Neural cell (in vitro differentiated cells): ENCODE measurements at regions not wholly inside any gene's neighbourhood (a gene's known extent, or its start where the extent isn't known, plus 50 kb on each side); places are given as distances from the start of the nearest gene placed in this dataset.

ENCODE experiments used
- H2AFZ ChIP-seq: fragments of 200-600, 300-800 bp; sonication (generic), shearing (Covaris generic); 2 replicates; pipeline ENCODE4 v1.6.0; 2014; ENCODE audit warnings: low read depth, mild to moderate bottlenecking, antibody characterized with exemption, low read length, moderate library complexity
- H3F3A ChIP-seq: fragments of 200-600 bp; shearing (Covaris generic); 2 replicates; pipeline ENCODE4 v1.6.1; 2016; ENCODE audit warnings: mild to moderate bottlenecking, moderate library complexity, mixed read lengths, antibody characterized with exemption, low read length; ENCODE audit not compliant: insufficient read depth, poor library complexity, severe bottlenecking
- H3K27ac ChIP-seq: fragments of 200-600, 300-800 bp; sonication (generic), shearing (Covaris generic); 2 replicates; pipeline ENCODE4 v1.5.1; 2014; ENCODE audit warnings: mild to moderate bottlenecking, low read length, moderate library complexity
- H3K27me3 ChIP-seq: fragments of 300-800, 200-600 bp; sonication (generic), shearing (Covaris generic); 2 replicates; pipeline ENCODE4 v1.6.0; 2014; ENCODE audit warnings: mild to moderate bottlenecking, low read depth, low read length, moderate library complexity; ENCODE audit not compliant: insufficient read depth
- H3K36me3 ChIP-seq: fragments of 300-800, 200-600 bp; sonication (generic), shearing (Covaris generic); 2 replicates; pipeline ENCODE4 v1.5.1; 2014; ENCODE audit warnings: mild to moderate bottlenecking, antibody characterized with exemption, low read length, moderate library complexity; ENCODE audit not compliant: insufficient read depth
- H3K4me2 ChIP-seq: fragments of 300-800, 200-600 bp; sonication (generic), shearing (Covaris generic); 2 replicates; pipeline ENCODE4 v1.6.0; 2014; ENCODE audit warnings: mild to moderate bottlenecking, low read length
- H3K4me3 ChIP-seq: fragments of 300-800, 200-600 bp; sonication (generic), shearing (Covaris generic); 2 replicates; pipeline ENCODE4 v1.5.1; 2014; ENCODE audit warnings: mild to moderate bottlenecking, low read length, moderate library complexity
- H3K79me2 ChIP-seq: fragments of 200-600 bp; shearing (Covaris generic); replicated peaks from 2 replicates; pipeline ENCODE4 v1.6.0; 2014; ENCODE audit warnings: mild to moderate bottlenecking, low read length, moderate library complexity; ENCODE audit not compliant: insufficient read depth
- H3K9ac ChIP-seq: fragments of 300-800, 200-600 bp; sonication (generic), shearing (Covaris generic); 2 replicates; pipeline ENCODE4 v1.6.1; 2016; ENCODE audit warnings: mild to moderate bottlenecking, low read length, mixed read lengths
- H3K9me2 ChIP-seq: fragments of 200-600 bp; shearing (Covaris generic); 2 replicates; pipeline ENCODE4 v1.6.1; 2016; ENCODE audit warnings: mild to moderate bottlenecking, low read length, mixed read lengths; ENCODE audit not compliant: insufficient read depth
- H3K9me3 ChIP-seq: fragments of 200-600, 300-800 bp; sonication (generic), shearing (Covaris generic); 2 replicates; pipeline ENCODE4 v1.6.1; 2016; ENCODE audit warnings: mild to moderate bottlenecking, mixed run types, low read length, moderate library complexity, mixed read lengths
- H4K20me1 ChIP-seq: fragments of 200-600 bp; shearing (Covaris generic); 2 replicates; pipeline ENCODE4 v1.6.1; 2016; ENCODE audit warnings: mild to moderate bottlenecking, mixed run types; ENCODE audit not compliant: insufficient read depth
- CTCF ChIP-seq: fragments of 450-650 bp; IDR thresholded peaks from 2 replicates; pipeline ENCODE4 v1.5.1; 2014; ENCODE audit warnings: antibody characterized with exemption, mild to moderate bottlenecking, moderate library complexity; ENCODE audit not compliant: poor library complexity, severe bottlenecking
- EP300 ChIP-seq: fragments of 450-650 bp; conservative IDR thresholded peaks from 2 replicates; pipeline ENCODE4 v1.6.1; 2014; ENCODE audit warnings: antibody characterized with exemption, mild to moderate bottlenecking, moderate library complexity; ENCODE audit not compliant: poor library complexity, severe bottlenecking
- EZH2 ChIP-seq: fragments of 200-600, 300-800 bp; shearing (Covaris generic), sonication (generic); IDR thresholded peaks from 2 replicates; pipeline ENCODE4 v1.6.1; 2014; ENCODE audit warnings: antibody characterized with exemption, low read length, borderline replicate concordance, mild to moderate bottlenecking; ENCODE audit not compliant: insufficient read depth, poor library complexity, severe bottlenecking
- MXI1 ChIP-seq: fragments of 450-650 bp; conservative IDR thresholded peaks from 2 replicates; pipeline ENCODE4 v1.6.1; 2014; ENCODE audit warnings: antibody characterized with exemption, mild to moderate bottlenecking; ENCODE audit not compliant: poor library complexity, severe bottlenecking
- POLR2AphosphoS5 ChIP-seq: IDR thresholded peaks from 2 replicates; pipeline ENCODE4 v1.6.1; 2012
- RAD21 ChIP-seq: fragments of 450-650 bp; conservative IDR thresholded peaks from 2 replicates; pipeline ENCODE4 v1.6.1; 2014; ENCODE audit warnings: antibody characterized with exemption, mild to moderate bottlenecking, moderate library complexity
- SMC3 ChIP-seq: fragments of 450-650 bp; conservative IDR thresholded peaks from 2 replicates; pipeline ENCODE4 v1.6.1; 2014; ENCODE audit warnings: antibody characterized with exemption, mild to moderate bottlenecking, moderate library complexity; ENCODE audit not compliant: poor library complexity
- TAF1 ChIP-seq: IDR thresholded peaks from 2 replicates; pipeline ENCODE4 v1.6.1; 2012; ENCODE audit warnings: low read depth
- TF ChIP-seq, protein P1 (sequence below): IDR thresholded peaks from 2 replicates; pipeline ENCODE4 v1.6.1; 2012; ENCODE audit warnings: borderline replicate concordance

DNA sequence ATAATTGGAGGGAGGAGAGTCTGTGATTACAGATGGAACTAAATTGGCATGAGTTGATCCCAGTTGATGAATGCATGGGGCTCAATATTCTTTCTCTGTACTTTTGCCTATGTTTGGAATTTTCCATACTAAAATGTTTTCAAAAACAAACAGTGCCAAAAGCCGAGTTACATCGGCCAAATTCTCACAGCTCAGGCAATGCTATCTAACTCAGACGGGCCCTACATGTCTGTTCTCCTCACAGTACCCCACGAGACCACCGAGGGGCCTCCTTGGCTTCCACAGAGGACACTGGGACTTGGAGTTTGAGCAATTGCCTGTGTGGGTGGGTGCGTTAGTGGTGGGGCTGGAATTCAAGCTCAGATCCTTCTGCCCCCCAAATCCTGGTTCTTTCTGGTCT is 413.2 kb downstream of the CDH26 start:
- no peak overlapping the region for H3K4me3 ChIP-seq
- no peak overlapping the region for H2AFZ ChIP-seq
- H4K20me1 ChIP-seq, result no peaks in the 10 kb centered on the region
- no peak for TF ChIP-seq EP300
- TF ChIP-seq SMC3, result peak; percentile 21
- peak; percentile 30 for TF ChIP-seq CTCF
- peak overlapping the region; percentile 17 for H3K9ac ChIP-seq
- H3K4me2 ChIP-seq, result no peak overlapping the region
- no peaks in the 10 kb centered on the region for H3K27me3 ChIP-seq
- H3K9me3 ChIP-seq, result no peaks in the 10 kb centered on the region
- no peaks in the 10 kb centered on the region for H3K79me2 ChIP-seq
- peak overlapping the region; percentile 38 for H3K27ac ChIP-seq
- no peaks in the 10 kb centered on the region for H3K36me3 ChIP-seq
- peaks cover 4% of the 10 kb centered on the region for H3F3A ChIP-seq
- no peaks in the 10 kb centered on the region for H3K9me2 ChIP-seq

GRCh38 chr20:60372275-60372674 is 414.1 kb downstream of the CDH26 start:
- H2AFZ ChIP-seq, result no peak overlapping the region
- no peaks in the 10 kb centered on the region for H3K27me3 ChIP-seq
- TF ChIP-seq RAD21, result no peak
- TF ChIP-seq, protein P1, sequence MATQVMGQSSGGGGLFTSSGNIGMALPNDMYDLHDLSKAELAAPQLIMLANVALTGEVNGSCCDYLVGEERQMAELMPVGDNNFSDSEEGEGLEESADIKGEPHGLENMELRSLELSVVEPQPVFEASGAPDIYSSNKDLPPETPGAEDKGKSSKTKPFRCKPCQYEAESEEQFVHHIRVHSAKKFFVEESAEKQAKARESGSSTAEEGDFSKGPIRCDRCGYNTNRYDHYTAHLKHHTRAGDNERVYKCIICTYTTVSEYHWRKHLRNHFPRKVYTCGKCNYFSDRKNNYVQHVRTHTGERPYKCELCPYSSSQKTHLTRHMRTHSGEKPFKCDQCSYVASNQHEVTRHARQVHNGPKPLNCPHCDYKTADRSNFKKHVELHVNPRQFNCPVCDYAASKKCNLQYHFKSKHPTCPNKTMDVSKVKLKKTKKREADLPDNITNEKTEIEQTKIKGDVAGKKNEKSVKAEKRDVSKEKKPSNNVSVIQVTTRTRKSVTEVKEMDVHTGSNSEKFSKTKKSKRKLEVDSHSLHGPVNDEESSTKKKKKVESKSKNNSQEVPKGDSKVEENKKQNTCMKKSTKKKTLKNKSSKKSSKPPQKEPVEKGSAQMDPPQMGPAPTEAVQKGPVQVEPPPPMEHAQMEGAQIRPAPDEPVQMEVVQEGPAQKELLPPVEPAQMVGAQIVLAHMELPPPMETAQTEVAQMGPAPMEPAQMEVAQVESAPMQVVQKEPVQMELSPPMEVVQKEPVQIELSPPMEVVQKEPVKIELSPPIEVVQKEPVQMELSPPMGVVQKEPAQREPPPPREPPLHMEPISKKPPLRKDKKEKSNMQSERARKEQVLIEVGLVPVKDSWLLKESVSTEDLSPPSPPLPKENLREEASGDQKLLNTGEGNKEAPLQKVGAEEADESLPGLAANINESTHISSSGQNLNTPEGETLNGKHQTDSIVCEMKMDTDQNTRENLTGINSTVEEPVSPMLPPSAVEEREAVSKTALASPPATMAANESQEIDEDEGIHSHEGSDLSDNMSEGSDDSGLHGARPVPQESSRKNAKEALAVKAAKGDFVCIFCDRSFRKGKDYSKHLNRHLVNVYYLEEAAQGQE, result no peak
- no peak for TF ChIP-seq EZH2
- TF ChIP-seq SMC3, result no peak
- no peak for TF ChIP-seq POLR2AphosphoS5
- TF ChIP-seq EP300, result no peak
- TF ChIP-seq CTCF, result no peak
- no peak for TF ChIP-seq MXI1
- no peak for TF ChIP-seq TAF1
- no peaks in the 10 kb centered on the region for H4K20me1 ChIP-seq
- peak overlapping the region; percentile 38 for H3K27ac ChIP-seq
- no peaks in the 10 kb centered on the region for H3K79me2 ChIP-seq
- no peak overlapping the region for H3K4me2 ChIP-seq
- no peaks in the 10 kb centered on the region for H3K36me3 ChIP-seq
- H3K9me3 ChIP-seq, result no peaks in the 10 kb centered on the region
- H3K4me3 ChIP-seq, result no peak overlapping the region
- H3K9ac ChIP-seq, result no peak overlapping the region
- no peaks in the 10 kb centered on the region for H3K9me2 ChIP-seq
- peaks cover 4% of the 10 kb centered on the region for H3F3A ChIP-seq
